NCI-H2196 treated with DMSO at 0.1 percent for 48 hours (cell line): ENCODE measurements at regions not wholly inside any gene's neighbourhood (a gene's known extent, or its start where the extent isn't known, plus 50 kb on each side); places are given as distances from the start of the nearest gene placed in this dataset.
"Not testable (repeated sequence)": the region's sequence is repeated elsewhere in the genome, so short reads cannot be mapped to it uniquely, and the experiment has no call there.

Experiments used
- DNase-seq: peaks from one replicate; lab custom pipeline; 2025; ENCODE audit not compliant: unreplicated experiment; lab: John Stamatoyannopoulos, UW

DNA sequence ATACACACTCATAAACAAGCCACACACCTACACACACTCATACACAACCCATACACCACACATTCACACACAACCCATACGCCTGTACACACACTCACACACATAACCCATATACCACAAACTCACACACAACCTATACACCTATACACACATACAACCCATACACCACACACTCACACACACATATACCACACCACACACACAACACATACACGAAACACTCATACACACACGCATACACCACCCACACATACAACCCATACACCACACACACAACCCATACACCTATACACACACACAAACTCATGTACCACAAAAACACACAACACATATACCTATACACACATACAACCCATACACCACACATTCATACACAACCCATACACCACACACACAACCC, 164.3 kb downstream of the TMEM121 start:
- DNase-seq, result no peak

DNA sequence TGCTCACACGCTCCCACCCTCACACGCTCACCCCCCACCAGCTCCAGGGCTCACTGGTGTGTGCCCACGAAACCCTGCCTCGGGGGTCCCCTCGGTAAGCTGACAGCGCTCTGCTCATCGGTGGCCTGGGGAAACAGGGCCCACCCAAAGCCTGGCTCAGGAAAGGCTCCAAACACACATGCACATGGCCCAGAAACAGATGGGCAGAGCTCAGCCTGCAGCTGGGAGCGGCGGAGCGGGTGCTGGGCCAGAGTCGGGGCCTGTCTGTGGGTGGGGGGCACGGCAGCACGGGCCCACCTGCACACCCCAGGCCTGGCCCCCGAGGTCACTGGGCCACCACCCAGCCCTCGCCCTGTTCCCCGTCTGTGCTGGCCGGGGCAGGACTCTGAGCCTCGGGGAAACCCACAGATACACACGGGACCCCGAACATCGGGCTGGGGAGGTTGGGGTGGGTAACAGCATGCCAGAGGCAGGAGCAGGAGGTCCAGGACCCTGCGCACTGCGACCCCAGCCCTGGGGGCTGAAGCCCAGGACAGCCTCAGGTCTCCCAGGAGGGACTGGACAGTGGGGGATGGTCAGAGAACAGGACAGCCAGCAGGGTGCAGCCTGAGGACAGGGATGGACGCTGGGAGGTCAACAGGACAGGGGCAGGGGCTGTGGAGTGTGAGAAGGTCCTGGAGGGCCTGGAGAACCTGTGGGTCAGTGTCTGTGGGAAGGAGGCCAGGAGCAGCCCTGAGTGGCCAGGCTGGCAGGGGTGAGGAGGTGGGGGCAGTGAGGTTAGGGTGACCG, 165.1 kb downstream of the TMEM121 start:
- DNase-seq, result not testable (repeated sequence)

DNA sequence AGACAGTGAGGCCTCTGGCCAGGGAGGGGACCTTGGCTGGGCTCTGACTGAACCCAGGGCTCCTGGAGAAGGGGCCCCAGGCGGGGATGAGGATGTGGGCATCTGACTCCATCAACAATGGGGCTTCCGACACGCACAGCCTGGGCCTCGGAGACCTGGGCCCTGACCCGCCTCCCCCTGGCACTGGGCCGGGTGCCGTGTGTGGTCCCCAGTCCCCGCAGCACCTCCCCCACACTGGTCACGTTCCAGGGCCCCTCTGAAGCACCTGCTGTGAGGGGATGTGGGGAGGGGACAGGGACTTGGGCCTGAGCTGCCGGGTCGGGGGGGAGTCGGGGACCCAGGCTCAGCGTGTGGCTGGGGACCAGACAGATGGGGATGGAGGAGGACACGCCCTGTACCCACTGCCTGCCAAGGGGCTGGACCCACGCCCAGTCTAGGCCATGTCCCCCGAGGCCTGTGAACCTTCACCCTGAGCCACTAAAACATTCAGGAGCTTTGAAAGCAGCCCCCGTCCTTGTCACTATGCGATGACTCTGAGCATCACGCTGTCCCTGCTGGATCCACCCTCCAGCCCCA, 165.8 kb downstream of the TMEM121 start:
- DNase-seq, result not testable (repeated sequence)

DNA sequence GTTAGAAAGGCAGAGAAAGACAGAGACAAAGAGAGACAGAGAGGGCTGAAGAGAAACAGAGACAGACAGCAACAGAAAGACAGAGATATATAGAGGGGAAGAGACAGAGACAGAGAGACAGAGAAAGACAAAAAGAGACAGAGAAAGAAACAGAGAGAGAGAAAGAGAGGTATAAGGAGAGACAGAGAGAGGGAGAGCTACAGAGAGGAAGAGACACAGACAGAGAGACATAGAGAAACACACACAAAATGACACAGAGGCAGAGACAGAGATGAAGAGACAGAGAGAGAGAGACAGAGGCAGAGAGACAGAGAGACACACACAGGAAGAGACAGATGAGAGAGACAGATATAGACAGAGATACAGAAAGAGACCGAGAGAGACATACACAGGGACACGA, 168.6 kb downstream of the TMEM121 start:
- DNase-seq, result no peak

DNA sequence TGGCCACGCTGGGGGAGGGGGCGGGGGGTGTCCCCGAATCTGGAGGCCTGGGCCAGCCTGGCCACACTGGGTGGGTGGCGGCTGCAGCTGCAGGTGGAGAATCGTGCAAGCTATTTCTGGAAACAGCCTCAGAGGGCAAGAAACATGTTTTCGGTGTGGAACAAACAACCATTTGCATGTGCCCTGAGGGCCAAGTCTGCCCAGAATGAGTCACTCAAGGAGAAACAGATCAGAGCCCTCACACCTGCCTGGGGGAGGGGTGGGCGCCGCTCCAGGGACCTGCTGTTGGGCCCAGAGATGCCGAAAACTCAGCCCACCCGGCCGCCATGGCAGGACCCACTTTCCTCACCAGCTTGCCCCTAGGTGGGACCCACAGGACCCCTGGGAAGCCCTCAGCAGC, 170.0 kb downstream of the TMEM121 start:
- DNase-seq, result not testable (repeated sequence)

DNA sequence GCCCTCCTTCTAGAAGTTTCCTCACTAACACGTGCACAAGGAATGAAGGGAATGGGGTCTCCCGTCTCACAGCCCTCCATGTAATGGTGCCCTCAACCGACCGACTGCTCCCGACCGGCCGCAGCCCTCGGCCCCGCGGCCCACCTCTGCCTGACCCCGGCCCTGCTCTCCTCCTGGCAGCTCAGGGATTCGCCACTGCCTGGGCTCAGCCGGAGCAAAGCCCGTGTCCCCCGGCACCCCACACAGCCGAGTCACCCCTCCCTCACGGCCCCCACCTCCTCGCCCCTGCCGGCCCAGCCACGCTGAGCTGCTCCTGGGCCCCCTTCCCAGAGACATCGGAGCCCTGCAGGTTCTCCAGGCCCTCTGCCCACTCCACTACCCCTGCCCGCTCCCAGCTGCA, 171.0 kb downstream of the TMEM121 start:
- DNase-seq, result not testable (repeated sequence)

DNA sequence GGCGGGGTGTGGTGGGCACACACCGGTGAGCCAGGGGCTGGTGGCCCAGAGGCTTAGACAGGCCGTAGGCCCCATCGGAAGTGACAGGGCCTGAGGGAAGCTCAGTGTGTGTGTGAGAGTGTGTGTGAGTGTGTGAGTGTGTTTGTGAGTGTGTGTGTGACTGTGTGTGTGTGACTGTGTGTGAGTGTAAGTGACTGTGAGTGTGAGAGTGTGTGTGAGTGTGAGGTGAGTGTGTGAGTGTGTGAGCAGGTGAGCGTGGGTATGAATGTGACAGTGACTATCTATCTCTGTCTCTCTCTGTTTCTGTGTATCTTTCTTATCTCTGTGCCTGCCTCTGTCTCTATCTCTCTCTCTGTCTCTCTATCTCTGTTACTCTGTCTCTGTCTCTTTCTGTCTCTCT, 171.6 kb downstream of the TMEM121 start:
- not testable (repeated sequence) for DNase-seq

DNA sequence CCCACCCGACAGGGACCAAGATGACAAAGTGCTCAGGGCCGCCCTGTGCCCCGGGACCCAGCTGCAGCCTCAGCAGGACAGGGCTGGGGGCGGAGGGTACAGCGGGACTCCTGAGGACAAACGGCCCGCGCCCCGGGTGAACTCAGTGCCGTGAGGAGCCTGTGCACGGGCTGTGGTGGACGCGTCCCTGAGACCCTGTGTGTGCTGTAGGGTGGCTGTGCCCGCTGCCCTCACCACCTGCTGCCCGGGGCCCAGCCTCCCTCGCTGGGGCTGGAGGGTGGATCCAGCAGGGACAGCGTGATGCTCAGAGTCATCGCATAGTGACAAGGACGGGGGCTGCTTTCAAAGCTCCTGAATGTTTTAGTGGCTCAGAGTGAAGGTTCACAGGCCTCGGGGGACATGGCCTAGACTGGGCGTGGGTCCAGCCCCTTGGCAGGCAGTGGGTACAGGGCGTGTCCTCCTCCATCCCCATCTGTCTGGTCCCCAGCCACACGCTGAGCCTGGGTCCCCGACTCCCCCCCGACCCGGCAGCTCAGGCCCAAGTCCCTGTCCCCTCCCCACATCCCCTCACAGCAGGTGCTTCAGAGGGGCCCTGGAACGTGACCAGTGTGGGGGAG, 172.7 kb downstream of the TMEM121 start:
- DNase-seq, result not testable (repeated sequence)

DNA sequence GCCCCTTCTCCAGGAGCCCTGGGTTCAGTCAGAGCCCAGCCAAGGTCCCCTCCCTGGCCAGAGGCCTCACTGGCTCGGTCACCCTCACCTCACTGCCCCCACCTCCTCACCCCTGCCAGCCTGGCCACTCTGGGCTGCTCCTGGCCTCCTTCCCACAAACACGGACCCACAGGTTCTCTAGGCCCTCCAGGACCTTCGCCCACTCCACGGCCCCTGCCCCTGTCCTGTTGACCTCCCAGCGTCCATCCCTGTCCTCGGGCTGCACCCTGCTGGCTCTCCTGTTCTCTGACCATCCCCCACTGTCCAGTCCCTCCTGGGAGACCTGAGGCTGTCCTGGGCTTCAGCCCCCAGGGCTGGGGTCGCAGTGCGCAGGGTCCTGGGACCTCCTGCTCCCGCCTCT, 173.3 kb downstream of the TMEM121 start:
- DNase-seq, result not testable (repeated sequence)

DNA sequence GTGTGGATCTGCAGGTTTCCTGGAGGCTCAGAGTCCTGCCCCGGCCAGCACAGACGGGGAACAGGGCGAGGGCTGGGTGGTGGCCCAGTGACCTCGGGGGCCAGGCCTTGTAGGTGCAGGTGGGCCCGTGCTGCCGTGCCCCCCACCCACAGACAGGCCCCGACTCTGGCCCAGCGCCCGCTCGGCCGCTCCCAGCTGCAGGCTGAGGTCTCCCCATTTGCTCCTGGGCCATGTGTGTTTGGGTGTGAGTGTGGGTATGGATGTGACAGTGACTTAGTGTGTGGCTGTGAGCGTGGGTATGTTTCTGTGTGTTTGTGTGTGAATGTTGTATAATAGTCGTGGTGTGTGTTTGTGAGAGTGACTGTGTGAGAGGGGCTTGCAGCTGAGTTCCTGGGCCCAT, 173.8 kb downstream of the TMEM121 start:
- DNase-seq, result not testable (repeated sequence)

DNA sequence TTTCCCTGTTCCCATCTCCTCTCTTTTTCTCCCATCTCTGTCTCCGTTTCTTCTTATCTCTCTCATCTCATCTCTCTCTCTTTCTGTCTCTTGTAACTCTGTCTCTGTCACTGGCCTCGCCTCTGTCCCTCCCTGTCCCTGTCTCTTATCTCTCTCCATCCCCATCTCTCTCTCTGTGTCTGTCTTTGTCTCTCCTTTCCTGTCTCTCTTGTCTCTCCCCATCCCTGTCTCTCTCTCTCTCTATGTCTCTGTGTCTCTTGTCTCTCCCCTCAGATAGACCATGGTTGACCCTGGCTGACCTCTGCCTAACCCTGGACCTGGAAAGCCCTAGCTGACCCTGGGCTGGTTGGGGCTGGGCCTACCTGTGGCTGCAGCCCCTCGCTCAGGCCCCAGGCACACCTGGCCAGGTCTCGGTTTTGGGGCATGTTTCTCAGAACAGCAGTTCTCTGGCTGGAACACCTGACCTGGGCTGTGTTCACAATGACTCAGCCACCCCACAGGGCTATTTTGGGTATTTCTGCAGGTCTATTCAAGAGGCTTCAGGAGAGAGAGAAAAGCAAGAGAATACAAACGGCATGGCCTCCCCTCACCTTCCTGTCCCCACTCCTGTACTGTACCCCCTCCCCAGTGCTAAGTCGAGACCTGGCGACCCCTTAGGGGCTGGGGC, 174.4 kb downstream of the TMEM121 start:
- no peak for DNase-seq

DNA sequence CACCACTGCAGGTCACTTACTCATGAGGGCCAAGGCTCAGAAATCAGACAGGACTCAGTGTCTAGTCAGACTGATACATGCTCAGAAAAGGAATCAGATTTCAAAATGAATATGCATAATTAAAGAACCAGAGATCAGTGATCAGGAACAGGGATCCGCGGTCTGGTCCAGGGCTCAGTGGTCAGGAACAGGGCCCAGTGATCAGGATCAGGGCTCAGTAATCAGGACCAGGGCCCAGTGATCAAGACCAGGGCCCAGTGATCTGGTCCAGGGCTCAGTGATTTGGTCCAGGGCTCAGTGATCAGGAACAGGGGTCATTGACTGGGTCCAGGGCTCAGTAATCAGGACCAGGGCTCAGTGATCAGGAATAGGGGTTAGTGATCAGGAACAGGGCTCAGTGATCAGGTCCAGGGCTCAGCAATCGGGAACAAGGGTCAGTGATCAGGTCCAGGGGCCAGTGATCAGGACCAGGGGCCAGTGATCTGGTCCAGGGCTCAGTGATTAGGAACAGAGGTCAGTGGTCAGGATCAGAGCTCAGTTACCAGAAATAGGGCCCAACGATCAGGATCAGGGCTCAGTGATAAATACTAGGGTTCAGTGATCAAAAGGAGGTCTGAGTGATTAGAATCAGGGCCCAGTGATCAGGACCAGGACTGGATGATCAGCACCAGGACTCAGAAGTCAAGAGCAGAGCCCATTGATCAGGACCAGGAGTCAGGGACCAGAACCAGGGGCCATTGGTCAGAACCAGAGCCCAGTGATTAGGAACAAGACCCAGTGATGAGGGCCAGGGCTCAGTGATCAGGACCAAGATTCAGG, 175.3 kb downstream of the TMEM121 start:
- no peak for DNase-seq

DNA sequence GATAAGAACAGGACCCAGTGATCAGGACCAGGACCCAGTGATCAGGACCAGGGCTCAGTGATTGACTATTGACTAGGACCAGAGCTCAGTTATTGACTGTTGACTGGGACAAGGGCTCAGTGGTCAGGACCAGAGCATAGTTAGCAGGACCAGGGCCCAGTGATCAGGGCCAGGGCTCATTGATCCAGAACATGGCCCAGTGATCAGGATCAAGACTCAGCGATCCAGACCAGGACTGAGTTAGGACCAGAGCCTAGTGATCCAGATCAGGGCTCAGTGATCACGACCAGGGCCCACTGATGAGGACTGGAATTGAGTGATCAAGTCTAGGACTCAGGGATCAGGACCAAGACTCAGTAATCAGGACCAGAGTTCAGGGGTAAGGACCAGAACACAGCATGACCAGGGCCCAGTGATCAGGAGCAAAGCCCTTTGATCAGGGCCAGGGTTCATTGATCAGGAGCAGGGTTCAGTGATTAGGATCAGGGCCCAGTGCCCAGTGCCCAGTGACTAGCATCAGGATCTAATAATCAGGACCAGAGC, 176.0 kb downstream of the TMEM121 start:
- DNase-seq, result no peak

DNA sequence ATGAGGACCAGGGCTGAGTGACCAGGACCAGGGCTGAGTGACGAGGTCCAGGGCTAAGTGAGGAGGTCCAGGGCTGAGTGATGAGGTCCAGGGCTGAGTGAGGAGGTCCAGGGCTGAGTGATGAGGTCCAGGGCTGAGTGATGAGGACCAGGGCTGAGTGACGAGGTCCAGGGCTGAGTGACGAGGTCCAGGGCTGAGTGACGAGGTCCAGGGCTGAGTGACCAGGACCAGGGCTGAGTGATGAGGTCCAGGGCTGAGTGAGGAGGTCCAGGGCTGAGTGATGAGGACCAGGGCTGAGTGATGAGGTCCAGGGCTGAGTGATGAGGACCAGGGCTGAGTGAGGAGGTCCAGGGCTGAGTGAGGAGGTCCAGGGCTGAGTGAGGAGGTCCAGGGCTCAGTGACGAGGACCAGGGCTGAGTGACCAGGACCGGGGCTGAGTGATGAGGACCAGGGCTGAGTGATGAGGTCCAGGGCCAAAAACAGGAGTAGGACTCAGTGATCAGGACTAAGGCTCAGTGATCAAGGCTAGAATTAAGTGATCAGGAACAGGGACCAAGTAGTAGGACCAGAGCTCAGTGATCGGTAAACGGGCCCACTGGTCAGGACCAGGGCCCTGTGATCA, 176.8 kb downstream of the TMEM121 start:
- DNase-seq, result not testable (repeated sequence)

DNA sequence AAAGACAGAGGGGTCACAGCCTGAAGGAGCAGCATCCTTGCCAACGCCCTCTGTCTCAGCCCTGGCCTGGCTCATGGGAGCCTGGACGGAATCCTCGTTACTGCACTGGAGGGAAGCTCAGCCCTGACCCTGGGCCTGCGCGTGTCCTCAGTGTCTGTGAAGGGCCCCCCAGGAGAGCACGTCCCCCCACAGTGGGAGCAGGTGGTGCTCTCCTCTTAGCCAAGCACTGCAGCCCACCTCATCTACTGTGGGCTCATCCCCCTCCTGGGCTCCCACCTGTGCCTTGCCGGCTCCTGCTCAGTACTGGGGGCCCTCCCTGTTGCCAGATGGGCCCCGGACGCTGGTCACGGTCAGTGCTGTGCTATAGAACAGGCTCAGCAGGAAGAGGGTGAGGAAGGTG, 177.7 kb downstream of the TMEM121 start:
- DNase-seq, result not testable (repeated sequence)

DNA sequence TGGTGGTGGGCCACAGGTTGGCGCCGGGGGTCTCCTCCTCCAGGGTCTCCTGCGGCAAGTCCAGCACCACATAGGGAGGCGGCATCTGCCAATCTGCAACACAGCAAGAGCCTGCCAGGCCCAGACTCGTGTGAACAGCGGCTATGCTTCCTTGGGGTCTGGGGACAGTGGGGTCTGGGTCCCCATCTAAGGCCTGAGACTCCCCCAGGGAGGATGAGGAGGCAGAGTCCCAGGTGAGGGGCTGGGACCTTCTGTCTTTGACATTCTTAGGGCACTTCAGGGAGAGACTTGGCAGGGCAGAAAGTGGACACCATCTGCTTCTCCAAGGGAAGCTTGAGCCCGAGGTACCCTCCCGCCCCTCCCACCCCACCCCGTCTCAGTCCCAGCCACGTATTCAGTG, 178.1 kb downstream of the TMEM121 start:
- DNase-seq, result not testable (repeated sequence)

DNA sequence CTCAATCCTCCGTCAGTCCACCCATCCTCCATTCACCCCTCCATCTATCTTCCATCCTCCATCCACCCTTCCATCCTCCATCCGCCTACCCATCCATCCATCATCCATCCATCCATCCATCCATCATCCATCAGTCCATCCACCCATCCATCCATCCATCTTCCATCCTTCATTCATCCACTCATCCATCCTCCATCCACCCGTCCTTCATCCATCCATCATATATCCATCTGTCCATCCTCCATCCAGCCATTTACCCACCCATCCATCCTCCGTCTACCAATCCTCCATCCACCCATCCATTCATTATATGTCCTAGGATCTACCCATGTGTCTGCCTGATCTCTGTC, 179.1 kb downstream of the TMEM121 start:
- not testable (repeated sequence) for DNase-seq

DNA sequence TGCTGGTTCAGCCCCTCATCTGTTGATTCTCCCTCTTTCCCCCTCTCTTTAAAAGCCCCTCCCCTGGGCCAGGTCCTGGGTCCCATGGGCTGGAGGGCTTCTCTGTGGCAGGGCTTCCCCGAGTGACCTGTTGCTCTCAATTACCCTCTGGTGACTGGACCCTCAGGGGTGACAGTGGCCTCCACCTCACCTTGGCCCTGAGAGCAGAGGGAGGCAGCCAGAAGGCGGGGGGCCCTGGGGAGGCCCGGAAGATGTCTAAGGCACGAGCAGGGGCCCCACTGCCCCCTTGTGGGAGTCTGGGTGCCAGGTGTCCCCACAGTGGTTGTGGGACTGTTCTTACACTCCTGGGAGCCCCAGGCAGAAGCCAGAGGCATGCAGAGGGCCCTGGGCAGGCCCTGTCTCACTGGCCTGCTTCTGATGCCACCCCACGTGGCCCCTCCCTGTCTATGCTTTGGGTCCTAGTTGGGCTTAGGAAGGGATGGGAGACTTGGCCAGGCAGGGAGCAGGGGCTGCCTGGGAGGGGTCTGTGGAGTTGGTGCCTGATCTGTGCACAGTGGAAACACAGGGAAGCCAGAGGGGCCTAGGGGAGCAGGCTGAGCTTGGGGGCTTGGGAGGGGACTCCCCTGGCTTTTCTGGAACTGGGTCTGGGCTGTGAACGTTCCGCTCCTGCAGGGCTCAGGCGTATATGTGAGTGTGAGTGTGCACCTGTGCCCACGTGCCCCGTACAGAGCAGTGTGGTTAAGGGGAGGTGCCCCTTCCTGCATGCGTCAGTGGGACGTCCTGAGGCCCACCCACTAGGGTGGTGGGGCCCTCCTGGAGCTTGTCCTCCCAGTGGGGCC, 179.7 kb downstream of the TMEM121 start:
- DNase-seq, result not testable (repeated sequence)

DNA sequence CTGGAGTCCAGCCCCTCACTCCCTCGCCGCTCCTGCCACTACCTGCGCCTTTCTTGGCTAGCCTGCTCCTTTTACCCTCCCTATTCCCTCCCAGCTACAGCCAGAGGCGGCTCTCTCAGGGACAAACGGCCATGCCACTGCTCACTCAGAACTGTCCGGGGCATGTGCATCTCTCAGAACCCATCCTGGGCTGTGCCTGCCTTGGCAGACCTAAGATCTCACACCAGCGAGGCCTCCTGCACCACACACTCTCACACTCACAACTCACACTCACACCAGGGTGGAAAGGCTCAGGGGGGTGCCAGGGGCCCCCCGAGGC, 180.3 kb downstream of the TMEM121 start:
- DNase-seq, result not testable (repeated sequence)
